Panc1 (cell line): ENCODE measurements at regions not wholly inside any gene's neighbourhood (a gene's known extent, or its start where the extent isn't known, plus 50 kb on each side); places are given as distances from the start of the nearest gene placed in this dataset.

Source experiments
- POLR2AphosphoS5 ChIP-seq: IDR thresholded peaks from 2 replicates; pipeline ENCODE4 v1.6.1; 2012; ENCODE audit warnings: mild to moderate bottlenecking, low read depth, low read length, moderate library complexity
- TF ChIP-seq, protein P1 (sequence below): fragments of 450-650 bp; IDR thresholded peaks from 2 replicates; pipeline ENCODE4 v1.5.1; 2017; ENCODE audit warnings: mild to moderate bottlenecking

DNA sequence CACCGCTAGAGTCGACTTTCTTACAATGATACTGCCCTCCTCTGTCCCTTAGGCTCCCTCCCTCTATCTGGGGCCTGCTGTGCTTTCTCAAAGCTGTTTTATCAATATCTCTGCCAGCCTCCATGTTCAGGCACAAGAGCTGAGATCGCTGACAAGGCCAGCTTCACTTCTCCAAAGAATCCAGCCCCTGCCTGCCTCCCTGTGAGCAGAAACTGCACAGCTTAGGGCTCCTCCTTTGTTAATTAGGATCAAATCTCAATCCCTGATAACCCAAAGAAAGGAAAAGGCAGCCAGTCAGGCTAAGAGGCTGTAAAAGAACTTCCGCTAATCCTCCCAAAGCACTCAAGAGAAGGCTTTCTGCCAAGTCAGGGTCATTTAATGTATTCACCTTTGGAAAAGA is 616.0 kb upstream of the CDH11 start:
- TF ChIP-seq, protein P1, sequence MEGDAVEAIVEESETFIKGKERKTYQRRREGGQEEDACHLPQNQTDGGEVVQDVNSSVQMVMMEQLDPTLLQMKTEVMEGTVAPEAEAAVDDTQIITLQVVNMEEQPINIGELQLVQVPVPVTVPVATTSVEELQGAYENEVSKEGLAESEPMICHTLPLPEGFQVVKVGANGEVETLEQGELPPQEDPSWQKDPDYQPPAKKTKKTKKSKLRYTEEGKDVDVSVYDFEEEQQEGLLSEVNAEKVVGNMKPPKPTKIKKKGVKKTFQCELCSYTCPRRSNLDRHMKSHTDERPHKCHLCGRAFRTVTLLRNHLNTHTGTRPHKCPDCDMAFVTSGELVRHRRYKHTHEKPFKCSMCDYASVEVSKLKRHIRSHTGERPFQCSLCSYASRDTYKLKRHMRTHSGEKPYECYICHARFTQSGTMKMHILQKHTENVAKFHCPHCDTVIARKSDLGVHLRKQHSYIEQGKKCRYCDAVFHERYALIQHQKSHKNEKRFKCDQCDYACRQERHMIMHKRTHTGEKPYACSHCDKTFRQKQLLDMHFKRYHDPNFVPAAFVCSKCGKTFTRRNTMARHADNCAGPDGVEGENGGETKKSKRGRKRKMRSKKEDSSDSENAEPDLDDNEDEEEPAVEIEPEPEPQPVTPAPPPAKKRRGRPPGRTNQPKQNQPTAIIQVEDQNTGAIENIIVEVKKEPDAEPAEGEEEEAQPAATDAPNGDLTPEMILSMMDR: no peak
- TF ChIP-seq POLR2AphosphoS5: no peak
